SK-N-SH (cell line): ENCODE measurements at regions not wholly inside any gene's neighbourhood (a gene's known extent, or its start where the extent isn't known, plus 50 kb on each side); places are given as distances from the start of the nearest gene placed in this dataset.

ENCODE experiments used
- CTCF ChIP-seq: fragments of 200-600 bp; sonication (generic); IDR thresholded peaks from 2 replicates; pipeline ENCODE4 v1.6.1; 2017; ENCODE audit warnings: antibody characterized with exemption, mild to moderate bottlenecking, moderate library complexity
- FOSL2 ChIP-seq: IDR thresholded peaks from 2 replicates; pipeline ENCODE4 v1.4.0; 2012; ENCODE audit warnings: low read depth, mild to moderate bottlenecking, moderate library complexity, borderline replicate concordance
- GATA2 ChIP-seq: sonication (generic); formaldehyde crosslinking; IDR thresholded peaks from 2 replicates; pipeline ENCODE4 v1.5.0; 2020; ENCODE audit warnings: mild to moderate bottlenecking, missing genetic modification reagents
- JUND ChIP-seq: IDR thresholded peaks from 2 replicates; pipeline ENCODE4 v1.4.0; 2012
- MAX ChIP-seq: IDR thresholded peaks from 2 replicates; pipeline ENCODE4 v1.4.0; 2012; ENCODE audit warnings: low read depth
- TF ChIP-seq, protein P1 (sequence below): fragments of 150-350 bp; IDR thresholded peaks from 2 replicates; pipeline ENCODE4 v1.6.1; 2017; ENCODE audit warnings: antibody characterized with exemption, low read length, low read depth, borderline replicate concordance

DNA sequence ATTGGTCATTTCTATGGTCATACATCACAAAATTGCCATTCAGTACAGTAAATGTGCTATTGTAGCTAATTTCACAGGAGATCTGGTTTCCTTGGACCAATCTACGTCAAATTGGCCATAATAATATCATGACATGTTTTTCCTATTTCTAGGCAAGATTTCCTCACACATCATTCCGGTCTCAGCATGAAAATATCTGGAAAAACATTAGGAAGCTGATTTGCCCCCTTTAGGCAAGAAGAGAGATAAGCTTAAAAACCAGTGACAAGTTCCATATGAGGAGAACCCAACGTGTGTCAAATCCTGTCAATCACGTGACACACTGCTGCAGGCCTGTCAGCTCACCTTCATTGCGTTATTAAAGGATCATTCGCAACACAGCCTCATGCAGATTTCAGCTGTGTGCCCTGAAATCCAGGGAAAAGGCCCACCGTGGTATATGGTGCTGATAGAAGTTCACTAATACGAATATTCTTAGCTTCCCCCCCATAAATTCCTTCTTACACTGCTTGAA, 153.3 kb downstream of the ST8SIA4 start:
- TF ChIP-seq CTCF (no peak), MAX (no peak), JUND (no peak), FOSL2 (no peak), GATA2 (CRISPR knock-in tag) (no peak)
- TF ChIP-seq, protein P1, sequence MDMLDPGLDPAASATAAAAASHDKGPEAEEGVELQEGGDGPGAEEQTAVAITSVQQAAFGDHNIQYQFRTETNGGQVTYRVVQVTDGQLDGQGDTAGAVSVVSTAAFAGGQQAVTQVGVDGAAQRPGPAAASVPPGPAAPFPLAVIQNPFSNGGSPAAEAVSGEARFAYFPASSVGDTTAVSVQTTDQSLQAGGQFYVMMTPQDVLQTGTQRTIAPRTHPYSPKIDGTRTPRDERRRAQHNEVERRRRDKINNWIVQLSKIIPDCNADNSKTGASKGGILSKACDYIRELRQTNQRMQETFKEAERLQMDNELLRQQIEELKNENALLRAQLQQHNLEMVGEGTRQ: no peak
